ENCODE measurements at regions not wholly inside any gene's neighbourhood (a gene's known extent, or its start where the extent isn't known, plus 50 kb on each side); places are given as distances from the start of the nearest gene placed in this dataset.
"Not testable (repeated sequence)": the region's sequence is repeated elsewhere in the genome, so short reads cannot be mapped to it uniquely, and the experiment has no call there.

- no peak for DNase-seq (ENCODE audit: low spot score)
Observed at GRCh38 chr3:194249323-194250097, 101.6 kb downstream of the CPN2 start.

- no peak for DNase-seq (ENCODE audit: low spot score)
Observed at GRCh38 chr3:194250098-194251002, 100.8 kb downstream of the CPN2 start.

- DNase-seq (ENCODE audit: low spot score) = no peak
Observed at GRCh38 chr3:194251007-194251406, 100.1 kb downstream of the CPN2 start.

- DNase-seq (ENCODE audit: low spot score) = no peak
Observed at GRCh38 chr3:194251461-194251860, 99.7 kb downstream of the CPN2 start.

- no peak for DNase-seq (ENCODE audit: low spot score)
Observed at GRCh38 chr3:194251891-194252560, 99.1 kb downstream of the CPN2 start.

GRCh38 chr3:194253270-194253669, 97.9 kb downstream of the CPN2 start:
- DNase-seq (ENCODE audit: low spot score) = no peak

GRCh38 chr3:194254040-194254439, 97.1 kb downstream of the CPN2 start:
- DNase-seq (ENCODE audit: low spot score) = no peak

GRCh38 chr3:194255252-194256039, 95.7 kb downstream of the CPN2 start:
- DNase-seq (ENCODE audit: low spot score) = no peak

DNA sequence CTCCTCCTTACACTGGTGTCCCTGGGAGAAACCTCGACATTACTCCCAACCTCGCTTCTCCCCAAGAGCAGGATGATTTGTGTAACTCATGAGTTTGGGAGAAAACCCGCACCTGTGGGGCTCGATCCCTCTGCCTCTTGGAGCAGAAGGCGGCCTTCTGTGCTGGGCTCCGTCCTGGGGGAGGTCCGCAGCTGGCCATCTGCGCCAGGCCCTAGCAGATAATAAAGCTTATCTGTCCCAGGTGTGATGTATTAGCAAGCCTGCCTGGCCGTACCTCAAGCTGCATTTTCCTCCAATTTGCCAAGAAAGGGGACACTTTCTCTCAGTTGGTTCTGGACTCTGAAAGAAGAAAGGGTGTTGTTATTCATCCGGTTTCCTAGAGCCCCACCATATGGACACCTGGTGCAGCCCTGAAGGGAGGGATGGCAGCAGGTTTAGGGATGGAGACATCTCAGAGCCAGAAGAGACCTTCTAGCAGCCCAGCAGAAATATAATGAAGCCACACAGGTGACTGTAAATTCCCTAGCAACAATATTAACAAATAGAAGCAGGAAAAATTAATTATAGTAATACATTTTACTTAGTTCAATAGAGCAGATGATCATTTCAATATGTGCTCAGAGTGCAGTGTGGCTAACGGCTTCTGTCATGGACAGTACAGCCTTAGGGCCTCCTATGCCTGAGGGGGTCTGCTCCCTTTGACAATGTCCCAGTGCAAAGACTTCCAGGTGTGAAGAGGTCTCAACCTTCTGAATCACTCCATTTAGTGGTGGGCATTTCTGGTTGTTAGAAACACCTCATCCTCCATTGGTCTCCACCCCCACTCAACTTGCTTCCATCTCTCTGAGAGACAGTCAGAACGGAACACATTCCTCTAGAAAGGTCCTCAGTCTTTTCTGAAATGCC, 94.8 kb downstream of the CPN2 start:
- DNase-seq (ENCODE audit: low spot score) = no peak

GRCh38 chr3:194257151-194257621, 93.9 kb downstream of the CPN2 start:
- no peak for DNase-seq (ENCODE audit: low spot score)

GRCh38 chr3:194257916-194258668, 93.0 kb downstream of the CPN2 start:
- no peak for DNase-seq (ENCODE audit: low spot score)

GRCh38 chr3:194259982-194260766, 91.0 kb downstream of the CPN2 start:
- no peak for DNase-seq (ENCODE audit: low spot score)

GRCh38 chr3:194261581-194262063, 89.5 kb downstream of the CPN2 start:
- DNase-seq (ENCODE audit: low spot score) = no peak

GRCh38 chr3:194262176-194262924, 88.8 kb downstream of the CPN2 start:
- no peak for DNase-seq (ENCODE audit: low spot score)

DNA sequence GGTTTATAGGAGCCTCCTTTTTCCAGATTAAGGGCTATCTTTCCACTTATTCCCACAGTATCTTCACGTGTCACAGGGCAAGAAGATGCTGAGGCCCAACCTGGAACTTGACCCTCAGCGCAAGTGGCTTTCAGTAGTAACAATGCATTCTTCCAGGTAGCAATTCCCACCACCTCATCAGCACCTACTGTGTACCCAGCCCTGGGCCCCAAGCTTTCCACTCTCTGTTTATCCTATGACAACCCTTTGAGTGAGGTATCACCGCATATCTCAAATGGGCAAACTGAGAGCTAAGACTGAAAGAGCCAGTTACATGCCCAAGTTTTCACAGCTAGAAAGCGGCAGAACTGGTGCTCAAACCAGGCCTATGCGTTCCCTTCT, 88.2 kb downstream of the CPN2 start:
- DNase-seq (ENCODE audit: low spot score) = no peak

- DNase-seq (ENCODE audit: low spot score) = not testable (repeated sequence)
Observed at GRCh38 chr3:194264631-194265504, 86.3 kb downstream of the CPN2 start.

DNA sequence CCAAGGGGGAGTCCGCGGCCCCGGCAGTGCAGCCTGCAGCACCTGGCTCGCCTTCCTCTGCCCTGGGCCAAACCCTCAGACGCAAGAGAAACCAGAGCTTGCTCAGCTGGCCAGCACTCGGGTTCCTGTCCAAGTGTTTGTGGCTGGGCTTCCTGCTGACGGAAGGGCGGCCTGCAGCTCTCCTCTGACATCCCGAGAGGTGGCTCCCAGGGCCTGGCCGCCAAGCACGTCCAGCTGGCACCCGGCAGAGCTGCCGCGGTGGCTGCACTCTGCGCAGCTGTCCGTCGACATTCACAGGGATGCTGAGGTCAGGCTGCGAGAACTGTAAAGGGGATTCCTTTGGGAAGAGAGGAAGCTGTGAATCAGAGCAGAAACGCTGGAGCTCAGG, 85.6 kb downstream of the CPN2 start:
- DNase-seq (ENCODE audit: low spot score) = no peak

All from cerebellar cortex (tissue), 1 donor.